Muscle of leg (tissue), 3 donors: ENCODE measurements at regions not wholly inside any gene's neighbourhood (a gene's known extent, or its start where the extent isn't known, plus 50 kb on each side); places are given as distances from the start of the nearest gene placed in this dataset.

Source experiments
- DNase-seq: peaks from one replicate; pipeline ENCODE4 v3.0.0; 2013
- H3K27ac ChIP-seq: one replicate; pipeline ENCODE4 v1.5.1; 2013; ENCODE audit warnings: mild to moderate bottlenecking, low read length, control low read depth
- H3K27me3 ChIP-seq: one replicate; pipeline ENCODE4 v1.6.1; 2013; ENCODE audit warnings: low read length; ENCODE audit not compliant: control insufficient read depth, insufficient read depth
- H3K36me3 ChIP-seq: one replicate; pipeline ENCODE4 v1.6.1; 2013; ENCODE audit warnings: low read length; ENCODE audit not compliant: control insufficient read depth, insufficient read depth
- H3K4me1 ChIP-seq: one replicate; pipeline ENCODE4 v1.6.1; 2013; ENCODE audit warnings: low read length; ENCODE audit not compliant: control insufficient read depth, insufficient read depth
- H3K4me3 ChIP-seq: one replicate; pipeline ENCODE4 v1.5.1; 2013; ENCODE audit warnings: low read length, control low read depth
- H3K9me3 ChIP-seq: replicated peaks from 2 replicates; pipeline ENCODE4 v1.6.1; 2013; ENCODE audit warnings: low read depth, low read length; ENCODE audit not compliant: control insufficient read depth
- WGBS: methylation state at CpG from one replicate; pipeline ENCODE4 v1.1.5; 2013; ENCODE audit warnings: missing lambda C conversion rate; ENCODE audit not compliant: insufficient coverage; 5-methylcytosine and 5-hydroxymethylcytosine counted together

DNA sequence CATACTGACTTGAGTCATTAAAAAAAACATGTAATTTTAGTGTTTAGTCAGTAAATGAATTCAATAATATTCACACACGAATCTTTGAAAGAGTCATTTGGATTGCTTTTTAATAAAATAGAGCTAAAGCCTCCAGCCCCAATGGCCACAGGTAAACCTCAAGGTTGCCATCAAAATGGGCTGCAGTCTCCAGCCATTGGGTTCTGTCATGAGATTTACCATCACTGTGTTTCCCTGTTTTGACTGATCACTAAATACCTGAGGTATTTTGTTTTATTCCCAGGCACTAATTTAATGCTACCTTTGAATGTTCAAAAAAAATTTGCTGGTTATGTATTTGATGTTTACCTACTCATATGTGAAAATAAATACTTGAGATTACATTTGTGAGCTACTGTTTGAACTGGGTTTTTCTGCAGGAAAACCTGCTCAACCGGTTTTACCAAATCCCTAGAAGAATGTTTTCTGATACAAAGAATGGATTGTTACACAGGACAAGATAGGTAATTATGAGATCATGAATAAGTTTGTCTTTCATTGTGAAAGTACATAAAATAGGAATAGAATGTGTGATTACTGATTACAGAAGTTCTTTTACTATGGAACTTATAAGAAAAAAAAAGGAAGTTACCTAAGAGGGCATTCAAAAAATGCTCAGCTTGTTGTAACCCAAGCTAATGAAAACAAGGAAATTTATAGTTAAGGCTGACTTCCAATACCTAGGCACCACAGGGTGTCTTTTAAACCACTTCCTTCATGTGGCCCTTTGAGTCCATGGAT lies 391.3 kb downstream of the EFNB2 start:
- Histone ChIP-seq H3K27me3 (no peaks in the 10 kb centered on the region), H3K27ac (no peak overlapping the region), H3K36me3 (no peaks in the 10 kb centered on the region), H3K9me3 (no peaks in the 10 kb centered on the region), H3K4me1 (no peaks in the 10 kb centered on the region), H3K4me3 (no peak overlapping the region)
- DNase-seq = no peak
- no CpG with 5 or more reads among the region's 2 CpGs for WGBS

DNA sequence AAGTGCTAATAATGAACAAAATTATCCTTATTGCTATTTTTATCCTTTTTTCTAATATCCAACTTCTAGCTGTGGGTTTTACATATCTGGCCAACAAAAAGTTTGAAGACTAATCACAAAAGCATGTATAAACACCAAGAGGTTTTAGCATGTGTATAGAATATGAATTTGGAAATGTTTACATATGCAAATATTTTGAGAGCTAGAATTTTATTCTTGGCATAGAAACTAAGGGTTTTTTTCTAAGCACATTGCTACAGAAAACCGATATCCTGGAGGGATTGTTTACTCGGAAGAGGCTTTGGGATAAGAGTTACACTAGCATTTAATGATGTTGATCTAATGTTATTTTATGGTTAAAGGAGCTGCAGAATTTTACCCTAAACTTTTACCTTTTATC lies 392.1 kb downstream of the EFNB2 start:
- Histone ChIP-seq H3K4me3 (no peak overlapping the region), H3K27me3 (no peaks in the 10 kb centered on the region), H3K9me3 (no peaks in the 10 kb centered on the region), H3K27ac (no peak overlapping the region), H3K4me1 (no peaks in the 10 kb centered on the region), H3K36me3 (no peaks in the 10 kb centered on the region)
- DNase-seq = no peak
- no CpG with 5 or more reads among the region's 2 CpGs for WGBS

DNA sequence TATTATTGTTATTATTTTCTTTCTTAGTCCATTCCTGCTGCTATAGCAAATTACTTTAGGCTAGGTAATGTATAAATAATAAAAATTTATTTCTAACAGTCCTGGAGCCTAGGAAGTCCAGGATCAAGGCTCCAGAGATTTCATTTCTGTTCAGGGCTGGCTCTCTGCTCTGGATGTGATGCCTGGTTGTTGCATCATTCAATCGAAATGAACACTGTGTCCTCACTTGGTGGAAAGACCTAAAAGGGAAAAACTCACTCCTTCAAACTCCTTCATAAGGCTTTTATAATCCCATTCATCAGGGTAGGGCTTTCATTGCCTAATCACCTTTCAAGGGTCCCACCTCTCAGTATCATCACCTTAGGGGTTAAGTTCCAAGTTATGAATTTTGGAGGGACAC lies 395.0 kb downstream of the EFNB2 start:
- Histone ChIP-seq H3K4me1 (no peaks in the 10 kb centered on the region), H3K36me3 (no peaks in the 10 kb centered on the region), H3K4me3 (no peak overlapping the region), H3K27me3 (no peaks in the 10 kb centered on the region), H3K9me3 (no peaks in the 10 kb centered on the region), H3K27ac (no peak overlapping the region)
- no CpG with 5 or more reads among the region's 1 CpG for WGBS
- DNase-seq = no peak

DNA sequence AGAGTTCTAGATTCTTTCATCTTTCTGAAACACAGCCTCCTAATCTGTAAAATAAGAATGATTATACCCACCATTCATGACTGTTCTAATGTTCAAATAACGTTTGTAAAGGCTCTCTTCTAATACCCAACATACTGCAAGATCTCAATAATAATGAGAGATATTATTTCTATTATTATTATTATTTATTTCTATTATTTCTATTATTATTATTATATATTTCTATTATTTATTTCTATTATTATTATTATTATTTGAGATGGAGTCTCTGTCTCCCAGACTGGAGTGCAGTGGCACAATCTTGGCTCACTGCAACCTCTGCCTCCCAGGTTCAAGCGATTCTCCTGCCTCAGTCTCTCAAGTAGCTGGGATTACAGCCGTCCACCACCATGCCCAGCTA lies 395.5 kb downstream of the EFNB2 start:
- no peaks in the 10 kb centered on the region for H3K4me1 ChIP-seq
- H3K27me3 ChIP-seq = no peaks in the 10 kb centered on the region
- H3K4me3 ChIP-seq = no peak overlapping the region
- no peaks in the 10 kb centered on the region for H3K9me3 ChIP-seq
- WGBS = 100% methylated on average over 1 of the region's 3 CpGs
- H3K36me3 ChIP-seq = no peaks in the 10 kb centered on the region
- DNase-seq = no peak
- no peak overlapping the region for H3K27ac ChIP-seq

DNA sequence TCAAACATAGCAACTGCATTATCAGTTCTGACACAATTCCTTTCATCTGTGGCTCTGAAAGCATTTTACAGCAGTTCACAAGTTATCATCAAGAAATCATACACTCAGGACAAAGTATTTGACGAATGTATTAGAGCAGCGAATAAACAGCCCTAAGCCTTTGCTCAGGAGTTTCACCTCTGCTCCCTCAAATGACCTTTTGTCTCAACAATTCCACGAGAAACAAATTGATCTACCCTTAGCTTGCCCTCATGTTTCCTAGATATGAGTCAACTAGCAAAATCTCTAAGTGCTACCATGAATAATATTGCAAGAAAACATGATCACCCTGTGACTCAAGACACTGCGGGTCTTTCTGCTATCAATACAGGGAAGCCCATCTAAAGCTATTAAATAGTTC lies 396.1 kb downstream of the EFNB2 start:
- no peak overlapping the region for H3K4me3 ChIP-seq
- H3K4me1 ChIP-seq = no peaks in the 10 kb centered on the region
- H3K27me3 ChIP-seq = no peaks in the 10 kb centered on the region
- no peaks in the 10 kb centered on the region for H3K36me3 ChIP-seq
- H3K27ac ChIP-seq = no peak overlapping the region
- no peak for DNase-seq
- no CpG with 5 or more reads among the region's 4 CpGs for WGBS
- no peaks in the 10 kb centered on the region for H3K9me3 ChIP-seq

DNA sequence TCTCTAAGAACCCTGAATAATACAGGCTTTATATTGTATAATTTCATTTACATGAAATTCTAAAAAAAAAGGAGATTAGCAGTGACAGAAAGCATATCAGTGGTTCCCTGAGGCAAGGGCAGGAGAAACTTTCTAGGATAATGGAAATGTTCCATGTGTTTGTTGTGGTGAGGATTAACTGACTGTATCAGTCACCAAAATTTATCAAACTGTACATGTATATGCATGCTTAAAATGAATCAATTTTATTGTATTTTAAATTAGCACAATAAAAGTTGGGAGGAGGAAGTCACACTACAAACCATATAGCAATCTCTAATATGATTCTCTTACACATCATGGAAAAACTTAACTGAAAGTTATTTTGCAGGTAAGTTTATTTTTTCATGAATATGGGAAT lies 396.8 kb downstream of the EFNB2 start:
- Histone ChIP-seq H3K4me1 (no peaks in the 10 kb centered on the region), H3K36me3 (no peaks in the 10 kb centered on the region), H3K27me3 (no peaks in the 10 kb centered on the region), H3K9me3 (no peaks in the 10 kb centered on the region), H3K4me3 (no peak overlapping the region), H3K27ac (no peak overlapping the region)
- no peak for DNase-seq

DNA sequence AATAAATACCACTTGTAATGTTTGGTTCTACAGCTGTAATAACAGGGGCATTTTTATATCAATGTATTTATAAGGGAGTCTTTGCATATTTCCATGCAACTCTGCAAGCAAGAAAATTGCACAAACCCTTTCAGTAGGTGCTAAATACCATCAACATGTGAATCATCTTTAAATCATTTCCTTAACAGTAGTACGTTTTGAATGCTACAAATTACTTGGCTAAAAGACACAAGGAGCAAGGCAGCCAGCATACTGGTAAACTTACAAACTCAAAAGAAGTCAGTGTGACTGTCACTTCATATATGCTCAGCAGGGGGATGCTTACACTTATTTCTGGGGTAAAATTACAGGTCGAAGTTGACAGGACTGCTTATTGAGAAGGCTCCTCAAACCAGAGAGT lies 402.4 kb downstream of the EFNB2 start:
- no CpG with 5 or more reads among the region's 2 CpGs for WGBS
- H3K36me3 ChIP-seq = no peaks in the 10 kb centered on the region
- no peak for DNase-seq
- H3K4me3 ChIP-seq = no peak overlapping the region
- H3K4me1 ChIP-seq = no peaks in the 10 kb centered on the region
- H3K27ac ChIP-seq = no peak overlapping the region
- no peaks in the 10 kb centered on the region for H3K27me3 ChIP-seq
- peaks cover 5% of the 10 kb centered on the region for H3K9me3 ChIP-seq

DNA sequence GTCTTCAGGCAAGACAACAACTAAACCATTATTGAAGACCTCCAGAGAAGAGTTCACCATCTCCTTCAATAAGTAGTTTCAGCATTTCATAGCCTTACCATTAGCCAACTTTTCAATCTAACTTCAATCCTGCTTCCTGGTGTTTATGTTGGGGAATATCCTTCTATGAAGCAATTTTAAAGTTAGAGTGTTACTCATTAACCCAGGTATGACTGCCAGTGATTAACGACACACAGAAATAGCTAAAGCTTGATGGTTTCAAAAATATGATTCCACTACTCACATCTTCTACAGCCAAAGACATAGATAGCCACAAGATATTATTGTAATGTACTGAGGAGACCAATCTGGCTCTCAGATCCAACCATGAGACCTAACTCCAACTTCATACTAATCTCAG lies 403.2 kb downstream of the EFNB2 start:
- H3K36me3 ChIP-seq = no peaks in the 10 kb centered on the region
- H3K4me3 ChIP-seq = no peak overlapping the region
- DNase-seq = no peak
- no peaks in the 10 kb centered on the region for H3K27me3 ChIP-seq
- H3K9me3 ChIP-seq = peaks cover 5% of the 10 kb centered on the region
- H3K4me1 ChIP-seq = no peaks in the 10 kb centered on the region
- no CpG with 5 or more reads among the region's 1 CpG for WGBS
- no peak overlapping the region for H3K27ac ChIP-seq

DNA sequence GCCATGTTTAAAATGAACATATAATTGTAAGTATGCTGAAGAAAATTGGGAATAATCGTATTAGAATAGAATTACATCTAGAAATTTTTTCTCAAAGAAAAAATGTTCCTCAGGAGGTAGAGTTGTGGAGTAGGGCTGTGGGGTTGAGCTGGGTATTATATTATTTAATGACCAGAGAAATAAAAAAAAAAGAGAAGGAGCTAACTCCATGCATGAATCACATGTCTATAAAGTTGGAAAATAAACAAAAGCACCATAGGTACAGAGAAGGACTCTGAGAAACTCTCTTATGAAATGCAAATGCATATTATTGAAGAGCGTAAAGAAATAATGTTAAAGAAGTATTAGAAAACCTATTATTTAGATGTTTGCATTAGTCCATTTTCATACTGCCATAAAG lies 405.5 kb downstream of the EFNB2 start:
- Histone ChIP-seq H3K9me3 (peaks cover 6% of the 10 kb centered on the region), H3K4me1 (no peaks in the 10 kb centered on the region), H3K27me3 (no peaks in the 10 kb centered on the region), H3K27ac (no peak overlapping the region), H3K4me3 (no peak overlapping the region), H3K36me3 (no peaks in the 10 kb centered on the region)
- no peak for DNase-seq
- WGBS = no CpG with 5 or more reads among the region's 2 CpGs

DNA sequence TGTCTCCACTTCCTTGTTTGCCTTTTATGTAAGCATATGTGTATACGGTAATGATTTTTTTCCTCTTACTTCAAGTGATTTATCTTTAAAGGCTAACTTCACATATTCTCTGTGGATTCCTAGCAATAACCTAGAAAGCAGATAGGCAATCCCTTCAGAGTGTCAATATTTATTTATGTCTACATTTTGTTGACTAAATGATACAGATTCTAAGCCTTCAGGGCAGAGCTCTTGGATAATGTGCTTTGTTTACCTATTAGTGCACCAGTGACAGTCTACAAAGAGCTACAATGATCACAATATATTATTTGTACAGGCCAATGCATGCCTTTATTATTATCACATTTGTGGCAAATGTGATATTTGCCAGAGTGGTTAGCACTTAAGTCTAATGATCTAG lies 406.2 kb downstream of the EFNB2 start:
- Histone ChIP-seq H3K9me3 (peaks cover 6% of the 10 kb centered on the region), H3K4me1 (no peaks in the 10 kb centered on the region), H3K27ac (no peak overlapping the region), H3K36me3 (no peaks in the 10 kb centered on the region), H3K27me3 (no peaks in the 10 kb centered on the region), H3K4me3 (no peak overlapping the region)
- DNase-seq = no peak
- WGBS = no CpG with 5 or more reads among the region's 1 CpG

DNA sequence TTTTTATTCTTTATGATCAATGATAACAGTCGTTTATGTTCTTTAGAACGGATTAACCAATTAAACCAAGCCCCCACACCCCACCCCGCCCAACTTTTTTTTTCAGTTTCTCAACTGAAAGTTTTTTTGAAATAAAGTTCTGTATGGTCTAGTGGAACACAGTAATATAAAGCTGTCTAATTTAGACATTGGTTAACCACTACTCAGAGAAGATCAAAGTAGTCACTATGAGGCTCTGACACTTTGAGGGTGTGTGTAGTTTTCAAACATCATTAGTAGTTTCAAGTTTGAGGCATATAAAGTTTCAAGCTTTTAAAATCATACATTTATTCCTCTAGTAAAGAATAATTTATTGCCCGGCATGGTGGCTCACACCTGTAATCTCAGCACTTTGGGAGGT lies 413.2 kb downstream of the EFNB2 start:
- H3K36me3 ChIP-seq = no peaks in the 10 kb centered on the region
- no peak for DNase-seq
- H3K4me3 ChIP-seq = no peak overlapping the region
- H3K4me1 ChIP-seq = no peaks in the 10 kb centered on the region
- peaks cover 2% of the 10 kb centered on the region for H3K9me3 ChIP-seq
- no CpG with 5 or more reads among the region's 4 CpGs for WGBS
- H3K27me3 ChIP-seq = no peaks in the 10 kb centered on the region
- no peak overlapping the region for H3K27ac ChIP-seq
